ENCODE measurements at regions not wholly inside any gene's neighbourhood (a gene's known extent, or its start where the extent isn't known, plus 50 kb on each side); places are given as distances from the start of the nearest gene placed in this dataset.
A peak's percentile ranks its signal among the peaks of the same experiment; 100 is the strongest.
"Not testable (repeated sequence)": the region's sequence is repeated elsewhere in the genome, so short reads cannot be mapped to it uniquely, and the experiment has no call there.

DNA sequence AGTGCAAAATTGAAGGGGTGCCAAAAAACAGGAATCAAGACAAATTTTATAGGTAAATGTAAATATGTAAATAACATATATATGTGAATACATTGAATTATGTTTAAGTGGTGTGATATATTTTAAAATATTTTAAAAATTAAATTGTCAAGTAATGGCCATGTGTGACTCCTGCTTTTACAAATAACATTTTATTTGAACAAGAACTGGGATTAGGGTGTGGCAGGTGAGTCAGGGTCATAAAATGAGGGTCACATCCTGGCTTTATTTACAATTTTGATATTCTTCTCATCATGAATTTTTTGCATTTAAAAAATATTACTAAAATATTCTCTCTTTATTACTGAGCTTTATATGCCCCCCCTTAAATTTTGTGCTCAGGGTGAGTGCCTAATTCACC, 601.1 kb upstream of the MAN1A1 start:
- no peak for DNase-seq

DNA sequence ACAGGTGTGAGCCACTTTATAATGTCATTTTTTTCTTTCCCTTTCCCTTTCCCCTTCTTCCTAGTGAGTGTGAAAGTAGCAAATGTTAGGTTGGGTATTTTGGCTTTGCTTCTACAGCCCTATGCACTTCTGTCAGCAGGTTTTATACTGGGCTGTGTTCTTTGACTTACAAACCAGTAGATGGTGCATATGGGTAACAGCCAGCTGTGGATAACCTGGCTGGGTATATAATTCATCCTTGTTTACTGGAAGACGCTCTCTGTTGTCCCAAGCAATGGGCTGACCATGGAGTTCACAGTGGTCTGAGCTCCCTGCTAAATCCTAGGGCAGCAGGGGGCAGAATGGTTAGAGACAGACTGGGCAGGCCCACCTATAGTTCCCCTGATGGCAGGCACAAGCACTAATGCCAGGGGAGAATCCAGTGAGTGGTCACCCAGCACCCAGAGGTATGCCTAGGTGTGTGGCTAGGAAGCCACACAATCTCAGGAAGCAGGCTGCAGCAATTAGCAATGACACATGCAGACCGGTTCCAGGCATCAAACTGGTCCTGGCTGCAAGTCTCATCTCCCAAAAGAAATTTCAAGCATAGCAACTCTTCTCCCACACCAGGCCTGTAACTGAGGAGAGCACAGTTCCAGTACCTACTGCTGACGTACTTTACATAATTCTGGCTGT, 592.7 kb upstream of the MAN1A1 start:
- no peak for DNase-seq

DNA sequence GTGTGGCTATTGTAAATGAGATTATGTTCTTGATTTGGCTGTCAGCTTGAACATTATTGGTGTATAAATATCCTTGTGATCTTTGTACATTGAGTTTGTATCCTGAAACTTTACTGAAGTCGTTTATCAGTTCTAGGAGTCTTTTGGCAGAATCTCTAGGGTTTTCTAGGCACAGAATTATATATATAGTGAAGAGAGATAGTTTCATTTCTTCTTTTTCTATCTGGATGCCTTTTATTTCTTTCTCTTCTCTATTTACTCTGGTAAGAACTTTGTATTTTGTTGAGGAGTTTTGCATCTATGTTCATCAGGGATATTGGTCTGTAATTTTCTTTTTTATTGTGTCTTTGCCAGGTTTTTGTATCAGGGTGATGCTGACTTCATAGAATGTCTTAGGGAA, 589.2 kb upstream of the MAN1A1 start:
- DNase-seq: no peak

DNA sequence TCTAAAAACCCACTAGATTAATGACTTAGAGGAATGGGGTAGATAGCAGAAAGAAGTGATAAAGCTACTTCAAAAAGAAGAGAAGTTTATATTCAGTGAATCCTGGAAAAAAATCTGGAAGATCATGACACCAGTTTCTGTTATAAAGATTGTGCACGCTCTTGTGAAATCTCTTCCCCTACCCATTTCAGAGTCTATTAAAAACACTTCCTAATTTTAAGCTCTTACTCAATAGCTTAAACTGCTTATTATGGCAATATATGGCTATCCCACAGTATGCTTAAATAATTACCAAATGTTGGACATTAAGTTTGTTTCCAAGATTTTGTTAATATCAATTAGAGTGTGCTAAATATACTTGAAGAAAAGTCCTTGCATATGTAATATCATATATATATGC, 585.3 kb upstream of the MAN1A1 start:
- DNase-seq: no peak

DNA sequence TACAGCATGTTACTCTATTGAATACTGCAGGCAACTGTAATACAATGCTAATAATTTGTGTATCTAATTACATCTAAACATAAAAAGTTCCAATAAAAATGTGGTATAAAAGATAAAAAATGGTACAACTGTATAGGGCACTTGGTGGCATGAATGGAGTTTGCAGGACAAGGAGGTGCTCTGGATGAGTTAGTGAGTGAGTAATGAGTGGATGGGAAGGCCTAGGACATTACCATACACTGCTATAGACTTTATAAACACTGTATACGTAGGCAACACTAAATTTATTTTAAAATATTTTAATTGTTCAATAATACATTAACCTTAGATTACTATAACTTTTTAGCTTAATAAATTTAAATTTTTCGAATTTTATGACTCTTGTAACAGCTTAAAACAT, 579.6 kb upstream of the MAN1A1 start:
- no peak for DNase-seq

DNA sequence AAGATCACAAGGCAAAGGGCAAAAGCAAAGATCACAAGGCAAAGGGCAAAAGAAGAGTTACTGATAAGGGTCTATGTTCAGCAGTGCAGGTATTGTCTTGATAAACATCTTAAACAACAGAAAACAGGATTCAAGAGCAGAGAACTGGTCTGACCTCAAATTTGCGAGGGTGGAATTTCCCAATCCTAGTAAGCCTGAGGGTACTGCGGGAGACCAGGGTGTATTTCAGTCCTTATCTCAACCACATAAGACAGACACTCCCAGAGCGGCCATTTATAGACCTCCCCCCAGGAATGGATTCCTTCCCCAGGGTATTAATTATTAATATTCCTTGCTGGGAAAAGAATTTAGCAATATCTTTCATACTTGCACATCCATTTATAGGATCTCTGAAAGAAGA, 575.3 kb upstream of the MAN1A1 start:
- not testable (repeated sequence) for DNase-seq

DNA sequence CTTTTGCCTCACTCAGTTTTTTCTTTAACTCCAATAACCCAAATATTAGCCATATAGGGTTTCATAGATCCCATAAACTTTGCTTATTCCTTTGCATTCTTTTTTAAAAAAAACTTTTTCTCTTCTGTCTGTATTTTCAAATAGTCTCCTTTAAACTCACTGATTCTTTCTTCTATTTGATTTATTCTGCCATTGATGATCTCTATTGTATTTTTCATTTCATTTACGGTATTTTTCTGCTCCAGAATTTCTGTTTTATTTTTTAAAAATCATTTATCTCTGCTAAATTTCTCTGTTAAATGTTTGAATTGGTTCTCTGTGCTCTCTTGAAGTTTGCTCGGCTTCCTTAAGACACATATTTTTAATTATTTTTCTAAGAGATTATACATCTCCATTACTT, 573.3 kb upstream of the MAN1A1 start:
- DNase-seq: no peak

DNA sequence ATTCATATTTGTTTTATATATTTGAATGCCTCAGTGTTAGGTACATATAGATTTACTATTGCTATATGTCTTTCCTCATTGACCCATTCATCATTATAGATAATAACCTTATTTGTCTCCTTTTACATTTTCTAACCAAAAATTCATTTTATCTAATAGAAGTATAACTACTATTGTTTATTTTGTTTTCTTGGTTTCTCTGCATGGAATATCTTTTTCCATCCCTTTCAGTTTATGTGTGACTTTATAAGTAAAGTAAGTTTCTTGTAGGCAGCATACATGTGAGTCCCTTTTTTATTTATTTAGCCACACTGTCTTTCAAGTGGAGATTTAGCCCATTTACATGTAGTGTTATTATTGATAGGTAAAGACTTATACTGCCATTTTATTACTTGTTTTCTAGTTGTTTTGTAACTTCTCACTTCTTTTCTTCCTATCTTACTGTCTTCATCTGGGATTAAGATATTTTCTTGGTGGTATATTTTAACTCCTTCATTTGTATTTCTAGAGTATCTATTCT, 572.0 kb upstream of the MAN1A1 start:
- DNase-seq: no peak

DNA sequence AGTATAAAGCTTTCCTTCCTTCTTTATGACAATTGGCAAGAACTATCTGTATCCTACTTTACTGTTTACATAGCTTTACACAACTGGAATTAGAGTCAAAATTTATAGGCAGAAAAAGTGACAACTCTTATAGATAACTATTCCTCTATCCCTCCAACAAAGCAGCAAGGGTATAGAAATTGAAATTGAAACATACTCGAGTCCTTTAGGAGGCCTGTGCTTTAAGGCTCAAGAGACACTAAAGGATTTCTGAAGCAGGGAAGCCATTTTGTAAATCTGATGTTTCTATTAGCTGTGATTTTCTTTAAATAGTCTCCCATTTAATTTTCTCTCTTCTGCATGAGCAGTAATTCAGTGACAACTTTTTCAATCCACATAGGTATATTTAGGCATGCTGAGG, 567.6 kb upstream of the MAN1A1 start:
- no peak for DNase-seq

DNA sequence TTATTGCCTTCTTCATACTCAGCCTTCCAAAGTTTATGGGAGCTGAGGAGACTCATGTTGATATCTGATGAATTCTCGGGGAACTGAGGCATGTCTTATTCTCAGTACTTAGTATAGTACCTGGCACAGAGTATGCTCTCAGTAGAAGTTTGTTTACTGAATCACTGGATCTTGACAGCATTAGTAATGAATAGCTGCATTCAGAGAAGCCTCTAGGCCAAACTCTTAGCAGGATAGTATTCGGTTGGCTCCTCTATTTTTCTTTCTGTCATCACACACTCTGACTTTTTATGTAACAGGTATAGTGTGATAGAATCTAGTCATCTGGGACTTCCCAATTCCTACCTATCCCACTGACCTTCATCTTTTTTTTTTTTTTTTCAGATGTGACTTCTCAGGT, 566.4 kb upstream of the MAN1A1 start:
- no peak for DNase-seq

DNA sequence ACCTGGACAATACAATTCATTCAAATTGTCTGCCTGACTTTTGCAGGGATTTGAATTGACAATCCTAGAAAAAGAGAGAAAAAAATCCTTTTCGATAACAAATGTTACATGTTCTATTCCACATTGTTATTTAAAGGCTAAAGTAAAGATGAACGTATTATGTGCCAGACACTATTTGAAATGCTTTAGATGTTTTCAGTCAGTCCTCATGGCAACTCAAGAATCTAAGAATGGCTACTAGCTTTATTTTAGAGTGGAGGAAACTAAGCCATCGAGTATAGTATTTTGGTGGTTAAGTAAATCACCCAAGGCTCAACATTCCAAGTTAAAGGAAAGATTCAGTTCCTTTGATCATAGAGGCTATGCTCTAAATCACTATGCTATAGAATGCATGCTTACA, 558.6 kb upstream of the MAN1A1 start:
- no peak for DNase-seq

DNA sequence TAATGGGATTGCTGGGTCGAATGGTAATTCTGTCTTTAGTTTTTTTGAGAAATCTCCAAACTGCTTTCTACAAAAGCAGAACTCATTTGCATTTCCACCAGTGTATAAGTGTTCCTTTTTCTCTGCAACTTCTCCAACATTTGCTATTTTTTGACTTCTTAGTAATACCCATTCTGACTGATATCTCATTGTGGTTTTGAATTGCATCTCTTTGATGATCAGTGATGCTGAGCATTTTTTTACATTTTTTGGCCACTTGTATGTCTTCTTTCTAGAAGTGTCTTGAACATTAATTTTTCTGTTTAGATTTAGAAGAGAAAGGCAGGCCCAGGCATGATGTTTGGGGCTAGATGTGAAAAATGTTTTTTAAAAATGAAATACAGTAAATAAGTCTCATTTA, 553.1 kb upstream of the MAN1A1 start:
- DNase-seq: no peak

DNA sequence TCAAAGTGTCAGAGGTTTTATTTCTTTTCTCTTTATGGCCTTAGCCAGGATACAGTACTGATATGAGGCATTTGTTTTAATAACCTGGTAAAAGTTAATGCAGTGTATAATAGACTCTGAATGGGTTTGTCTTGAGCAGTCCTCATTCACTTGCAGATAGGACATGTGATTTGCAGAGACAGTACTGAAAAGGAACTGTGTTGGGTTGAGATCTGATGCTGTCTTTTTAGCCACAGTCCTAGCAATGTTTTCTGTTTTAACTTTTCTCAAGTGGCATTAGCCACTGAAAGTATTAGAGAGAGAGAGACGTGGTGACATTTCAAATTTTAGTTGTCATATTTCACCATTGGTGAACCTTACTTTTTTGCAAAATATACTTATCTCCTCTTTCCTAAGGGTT, 547.2 kb upstream of the MAN1A1 start:
- no peak for DNase-seq

DNA sequence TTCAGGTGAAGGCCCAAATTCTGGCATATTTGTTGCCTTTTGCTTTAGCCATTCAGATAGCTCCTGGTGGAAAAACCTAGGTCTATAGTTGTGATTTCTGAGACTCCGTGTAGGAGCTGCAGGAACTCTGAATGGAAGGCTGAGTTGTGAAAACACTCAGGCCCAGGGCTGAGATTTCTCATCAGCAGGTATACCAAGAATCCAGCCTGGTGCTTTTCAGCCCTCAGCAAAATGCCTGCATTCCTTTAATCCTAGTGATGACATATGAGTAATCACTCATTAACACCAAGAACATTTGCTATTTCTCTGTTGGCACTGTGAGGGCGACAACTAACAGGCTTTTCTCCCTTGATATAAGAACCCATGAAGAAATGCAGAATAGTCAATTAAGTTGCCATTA, 546.1 kb upstream of the MAN1A1 start:
- no peak for DNase-seq

DNA sequence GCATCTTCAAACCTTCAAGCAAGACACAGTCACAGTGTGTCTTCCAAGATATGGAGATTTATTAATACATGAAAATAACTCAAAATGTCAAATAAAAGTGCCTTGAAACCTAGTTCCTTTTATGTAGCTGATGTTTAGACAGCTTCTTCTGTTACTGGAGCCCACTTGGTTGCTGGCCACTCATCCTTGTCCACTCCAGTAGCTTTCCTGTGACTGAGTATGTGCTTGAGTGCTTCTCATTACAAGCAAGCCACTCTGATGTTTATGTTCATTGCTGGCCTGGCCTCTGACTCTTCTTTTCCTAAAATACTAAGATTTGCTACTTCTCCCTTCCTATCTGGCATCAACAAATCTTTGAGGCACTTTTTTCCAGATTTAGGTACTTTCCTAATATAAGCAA, 545.2 kb upstream of the MAN1A1 start:
- no peak for DNase-seq

DNA sequence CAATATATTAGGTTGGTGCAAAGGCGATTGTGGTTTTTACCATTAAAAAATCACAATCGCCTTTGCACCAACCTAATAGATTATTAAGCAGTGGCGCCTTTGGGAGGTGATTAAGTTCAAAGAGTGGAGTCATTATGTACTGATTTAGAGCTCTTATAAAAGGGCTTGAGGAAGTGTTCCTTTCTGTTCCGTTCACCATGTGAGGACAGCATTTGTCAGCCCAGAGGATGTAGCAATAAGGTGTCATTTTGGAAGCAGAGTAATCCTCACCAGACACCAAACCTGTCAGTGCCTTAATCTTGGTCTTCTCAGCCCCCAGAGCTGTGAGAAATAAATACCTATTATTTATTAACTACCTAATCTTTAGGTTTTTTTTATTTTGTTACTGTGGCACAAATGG, 542.1 kb upstream of the MAN1A1 start:
- DNase-seq: no peak

DNA sequence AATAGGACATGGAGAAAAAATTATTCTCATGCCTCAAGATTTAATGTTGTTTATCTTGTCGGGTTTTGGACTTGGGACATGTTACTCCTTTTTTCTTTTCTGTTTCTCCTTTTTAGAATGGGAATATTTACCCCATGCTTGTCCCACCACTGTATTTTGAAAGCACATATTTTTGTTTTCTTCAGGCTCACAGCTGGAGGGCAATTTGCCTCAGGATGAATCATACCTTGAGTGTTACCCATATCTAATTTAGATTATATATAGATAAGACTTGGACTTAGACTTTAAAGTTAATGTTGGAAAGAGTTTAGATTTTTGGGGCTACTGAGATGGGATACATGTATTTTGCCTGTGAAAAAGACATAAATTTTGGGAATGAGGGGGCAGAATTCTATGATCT, 541.6 kb upstream of the MAN1A1 start:
- no peak for DNase-seq

DNA sequence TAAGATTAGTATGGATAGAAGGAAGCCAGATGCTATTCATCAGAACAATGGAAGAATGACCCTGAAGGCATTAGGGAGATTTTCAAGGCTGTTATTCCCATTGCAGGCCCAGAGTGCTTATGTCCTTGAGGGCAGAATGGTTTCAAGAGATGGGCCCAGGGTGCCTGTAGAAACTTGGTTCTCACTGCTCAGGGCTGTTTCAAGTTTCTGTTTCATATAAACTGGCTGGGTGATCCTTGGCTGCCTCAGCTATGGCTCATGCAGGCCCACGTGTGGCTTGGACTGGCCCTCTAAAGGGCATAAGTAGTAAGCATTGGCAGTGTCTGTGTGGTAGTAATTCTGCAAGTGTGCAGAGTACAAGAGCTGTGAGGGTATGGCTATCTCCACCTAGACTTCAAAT, 540.9 kb upstream of the MAN1A1 start:
- DNase-seq: no peak

DNA sequence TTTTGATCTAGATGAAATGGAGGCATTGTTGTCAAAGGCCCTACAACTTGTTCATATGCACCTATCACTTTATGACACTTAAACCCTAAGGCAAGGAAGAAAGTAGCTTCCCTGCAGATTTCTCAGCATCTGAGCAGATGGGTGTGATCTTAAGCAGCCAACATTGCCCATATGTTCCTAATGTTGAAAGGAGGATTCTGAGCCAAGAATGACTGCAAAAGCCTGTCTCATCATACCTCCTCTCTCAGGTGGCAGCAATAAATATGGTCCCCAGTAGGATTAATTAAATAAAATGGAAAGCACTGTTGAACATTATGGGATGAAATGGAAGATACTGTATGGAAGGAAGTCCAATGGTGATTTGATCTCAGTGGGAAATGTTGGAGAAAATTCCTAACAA, 538.1 kb upstream of the MAN1A1 start:
- no peak for DNase-seq

DNA sequence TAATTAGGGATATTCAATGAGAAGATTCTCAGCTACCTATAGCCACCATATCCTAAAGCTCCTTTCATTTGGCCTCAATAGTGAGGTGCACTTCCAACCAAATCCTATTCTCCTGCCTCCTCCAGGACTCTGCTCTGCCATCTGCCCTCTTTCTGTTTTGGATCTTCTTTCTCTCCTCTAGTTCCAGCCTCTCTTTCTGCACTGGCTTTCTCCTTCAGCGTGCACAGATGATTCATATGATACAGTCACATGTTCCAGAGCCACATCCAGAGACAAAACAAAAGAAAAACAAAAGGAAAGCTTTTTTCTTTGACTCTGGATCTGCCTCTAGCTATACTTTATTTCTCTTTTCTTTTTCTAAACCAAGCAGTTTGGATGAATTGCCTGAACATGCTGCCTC, 531.9 kb upstream of the MAN1A1 start:
- DNase-seq: peak; percentile 17

DNA sequence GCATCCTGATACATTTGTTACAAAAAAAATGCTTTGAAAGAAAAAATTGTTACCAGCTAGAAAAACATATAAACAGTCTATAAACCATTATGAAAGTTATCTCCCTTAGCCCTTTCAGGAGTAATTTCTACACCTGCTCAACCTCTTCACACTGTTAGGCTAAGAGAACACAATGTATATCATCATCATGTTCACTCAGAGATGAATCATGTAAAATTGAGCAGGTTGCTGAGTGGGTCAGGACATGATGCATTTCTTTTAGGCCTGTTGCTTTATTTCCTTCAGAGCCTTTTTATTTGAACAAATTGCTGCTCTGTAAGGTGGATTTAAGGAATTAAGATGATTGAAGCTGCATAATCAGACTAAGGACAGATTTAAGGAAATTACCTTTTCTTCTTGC, 531.3 kb upstream of the MAN1A1 start:
- no peak for DNase-seq

DNA sequence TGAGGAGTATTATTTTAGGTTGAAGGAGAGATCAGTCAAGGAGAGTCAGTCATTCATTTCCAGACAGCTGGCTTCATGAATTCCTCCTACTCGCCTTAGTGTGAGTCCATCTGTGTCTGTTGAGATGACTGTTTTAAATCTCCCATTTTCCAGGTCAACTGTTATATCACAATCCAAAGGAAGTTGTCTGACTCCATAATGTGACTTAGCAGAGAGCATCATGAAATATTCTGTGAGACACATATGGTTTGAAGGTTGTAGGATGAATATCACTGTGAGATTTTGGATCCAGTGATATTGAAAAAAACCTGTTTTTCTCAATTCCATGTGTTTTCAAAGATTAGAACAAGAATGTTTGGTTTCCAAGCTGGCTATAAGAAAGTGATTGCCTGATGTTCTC, 530.2 kb upstream of the MAN1A1 start:
- no peak for DNase-seq

DNA sequence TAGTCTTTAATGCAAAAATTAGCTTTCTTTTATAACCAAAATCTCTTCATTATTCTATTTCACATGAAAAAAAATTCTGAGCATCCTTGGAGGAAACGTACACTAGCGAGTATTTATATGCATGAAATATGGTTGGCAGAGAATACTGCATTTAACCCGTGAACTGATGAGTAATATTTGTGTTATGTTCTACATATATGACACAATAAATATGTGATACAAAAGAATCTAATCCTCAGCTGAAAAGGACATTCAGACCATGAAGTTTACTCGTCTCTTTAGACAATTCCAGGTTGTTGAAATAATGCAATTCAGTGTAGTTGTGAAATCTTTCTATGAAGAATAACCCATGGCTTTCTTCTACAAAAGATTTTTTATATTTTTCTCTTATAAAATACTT, 524.8 kb upstream of the MAN1A1 start:
- no peak for DNase-seq

DNA sequence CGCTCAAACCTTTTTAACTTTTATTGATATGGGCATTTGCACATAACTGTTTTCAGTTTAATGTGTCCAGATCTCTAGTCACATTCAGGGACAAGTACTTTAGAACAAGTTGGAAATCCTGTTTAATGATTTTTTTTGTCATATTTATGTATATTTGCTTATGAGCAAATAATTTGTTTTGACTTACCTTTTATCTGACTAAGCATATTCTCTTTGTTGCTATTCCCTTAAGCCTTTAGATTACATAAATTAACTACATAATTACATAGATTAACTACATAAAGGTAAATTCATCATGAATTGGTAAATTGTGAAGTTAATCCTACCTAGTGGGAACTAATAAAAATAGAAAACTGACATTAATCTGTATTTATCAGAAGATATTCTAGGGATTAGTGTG, 523.5 kb upstream of the MAN1A1 start:
- DNase-seq: no peak

DNA sequence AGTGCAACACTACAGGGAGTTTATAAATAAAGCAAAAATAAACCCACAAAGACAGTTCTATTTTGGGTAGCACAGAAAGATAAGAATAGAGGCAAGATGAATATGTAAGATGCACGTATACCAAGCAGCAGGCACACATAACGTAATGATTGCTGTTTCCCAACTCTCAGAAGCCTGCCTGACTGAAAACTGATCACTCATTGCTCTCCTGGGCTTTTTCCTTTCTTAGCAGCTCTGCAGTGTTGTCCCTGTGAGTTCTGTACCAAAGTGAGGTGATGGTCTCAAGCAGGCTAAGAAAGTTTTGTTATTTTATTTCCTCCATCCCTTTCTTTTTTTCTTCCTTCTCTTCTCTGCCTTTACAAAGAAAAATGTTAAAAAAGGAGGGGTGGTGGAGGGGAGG, 522.0 kb upstream of the MAN1A1 start:
- DNase-seq: no peak
